HEK293 (cell line): ENCODE measurements at regions not wholly inside any gene's neighbourhood (a gene's known extent, or its start where the extent isn't known, plus 50 kb on each side); places are given as distances from the start of the nearest gene placed in this dataset.

Source experiments
- CTCF ChIA-PET: fragments of 350-600 bp; formaldehyde crosslinking; extraction: SDS; loops from one replicate; lab custom pipeline; 2021; ENCODE audit warnings: antibody characterized with exemption; lab: Yijun Ruan, JAX
- POLR2A ChIA-PET: fragments of 300-600 bp; formaldehyde crosslinking; extraction: SDS; loops from one replicate; lab custom pipeline; 2020; ENCODE audit warnings: antibody characterized with exemption, inconsistent platforms; lab: Yijun Ruan, JAX
- H3K27ac ChIP-seq: fragments of 200-500 bp; sonication (Bioruptor generic); 2 replicates; pipeline ENCODE4 v1.5.1; 2014; ENCODE audit warnings: low read depth, low read length, control low read depth, inconsistent platforms; ENCODE audit errors: extremely low read depth
- H3K36me3 ChIP-seq, 2 experiments: fragments of 200-500 bp in 1 of 2; sonication (Bioruptor generic) in 1 of 2; 1 replicate in 1 of 2; 2 replicates in 1 of 2; pipeline ENCODE4 v1.5.1; 2014 to 2017; ENCODE audit warnings: inconsistent platforms in 2 of 2, low read length in 2 of 2; ENCODE audit not compliant: control insufficient read depth in 2 of 2, insufficient read depth in 1 of 2
- H3K4me1 ChIP-seq: fragments of 200-500 bp; sonication (Bioruptor generic); 2 replicates; pipeline ENCODE4 v1.5.1; 2014; ENCODE audit warnings: mild to moderate bottlenecking, low read length, inconsistent platforms; ENCODE audit not compliant: control insufficient read depth, insufficient read depth
- H3K4me3 ChIP-seq: 2 replicates; pipeline ENCODE4 v1.5.1; 2011; ENCODE audit warnings: low read depth, mild to moderate bottlenecking, control low read depth, low read length, moderate library complexity
- H3K9me3 ChIP-seq: fragments of 200-500 bp; sonication (Bioruptor generic); 2 replicates; pipeline ENCODE4 v1.5.1; 2014; ENCODE audit warnings: low read depth, low read length, inconsistent platforms; ENCODE audit not compliant: control insufficient read depth, insufficient read depth
- GLI2 ChIP-seq: fragments of 450-650 bp; formaldehyde crosslinking; IDR thresholded peaks from 2 replicates; pipeline ENCODE4; 2017; ENCODE audit warnings: missing biosample characterization, missing genetic modification characterization, low read depth, borderline replicate concordance
- HOXA7 ChIP-seq: sonication (generic); formaldehyde crosslinking; IDR thresholded peaks from 2 replicates; pipeline ENCODE4 v1.8.1; 2022; ENCODE audit warnings: missing genetic modification reagents, borderline replicate concordance
- OVOL3 ChIP-seq: fragments of 450-650 bp; formaldehyde crosslinking; IDR thresholded peaks from 2 replicates; pipeline ENCODE4 v1.5.1; 2016; ENCODE audit warnings: missing biosample characterization, missing genetic modification characterization
- SALL2 ChIP-seq: fragments of 450-650 bp; formaldehyde crosslinking; IDR thresholded peaks from 2 replicates; pipeline ENCODE4 v1.5.0; 2017; ENCODE audit warnings: missing biosample characterization, mild to moderate bottlenecking, missing genetic modification characterization, borderline replicate concordance
- SETDB1 ChIP-seq: IDR thresholded peaks from one replicate; pipeline ENCODE4 v1.6.1; 2017; ENCODE audit warnings: mild to moderate bottlenecking, low read length, moderate library complexity, mixed read lengths; ENCODE audit not compliant: insufficient read length
- ZNF140 ChIP-seq: fragments of 450-650 bp; formaldehyde crosslinking; IDR thresholded peaks from 2 replicates; pipeline ENCODE4 v1.5.1; 2016; ENCODE audit warnings: missing biosample characterization, missing genetic modification characterization
- ZNF24 ChIP-seq: fragments of 450-650 bp; formaldehyde crosslinking; IDR thresholded peaks from 2 replicates; pipeline ENCODE4 v1.5.1; 2016; ENCODE audit warnings: missing biosample characterization, missing genetic modification characterization
- ZNF677 ChIP-seq: fragments of 450-650 bp; IDR thresholded peaks from 2 replicates; pipeline ENCODE4 v1.5.0; 2018; ENCODE audit warnings: missing biosample characterization, mild to moderate bottlenecking, missing genetic modification characterization, moderate library complexity
- TF ChIP-seq, protein P1 (sequence below): fragments of 450-650 bp; formaldehyde crosslinking; conservative IDR thresholded peaks from 2 replicates; pipeline ENCODE4 v1.5.1; 2016; ENCODE audit warnings: low read depth, missing biosample characterization, missing genetic modification characterization
- TF ChIP-seq, protein P2 (sequence below): fragments of 450-650 bp; formaldehyde crosslinking; IDR thresholded peaks from 2 replicates; pipeline ENCODE4 v1.5.1; 2016; ENCODE audit warnings: missing biosample characterization, missing genetic modification characterization
- TF ChIP-seq, protein P3 (sequence below): fragments of 450-650 bp; formaldehyde crosslinking; optimal IDR thresholded peaks from 2 replicates; pipeline ENCODE3; 2016; ENCODE audit warnings: missing biosample characterization, mild to moderate bottlenecking, missing genetic modification characterization
- TF ChIP-seq, protein P4 (sequence below): fragments of 450-650 bp; formaldehyde crosslinking; IDR thresholded peaks from 2 replicates; pipeline ENCODE4 v1.5.1; 2016; ENCODE audit warnings: missing biosample characterization, missing genetic modification characterization
- TF ChIP-seq, protein P5 (sequence below): fragments of 450-650 bp; formaldehyde crosslinking; IDR thresholded peaks from 2 replicates; pipeline ENCODE4 v1.5.1; 2017; ENCODE audit warnings: missing biosample characterization, missing genetic modification characterization
- TF ChIP-seq, protein P6 (sequence below): fragments of 450-650 bp; formaldehyde crosslinking; IDR thresholded peaks from 2 replicates; pipeline ENCODE4 v1.5.1; 2016; ENCODE audit warnings: missing biosample characterization, missing genetic modification characterization
- TF ChIP-seq, protein P7 (sequence below): fragments of 450-650 bp; formaldehyde crosslinking; IDR thresholded peaks from 2 replicates; pipeline ENCODE4 v1.5.1; 2016; ENCODE audit warnings: missing biosample characterization, missing genetic modification characterization

DNA sequence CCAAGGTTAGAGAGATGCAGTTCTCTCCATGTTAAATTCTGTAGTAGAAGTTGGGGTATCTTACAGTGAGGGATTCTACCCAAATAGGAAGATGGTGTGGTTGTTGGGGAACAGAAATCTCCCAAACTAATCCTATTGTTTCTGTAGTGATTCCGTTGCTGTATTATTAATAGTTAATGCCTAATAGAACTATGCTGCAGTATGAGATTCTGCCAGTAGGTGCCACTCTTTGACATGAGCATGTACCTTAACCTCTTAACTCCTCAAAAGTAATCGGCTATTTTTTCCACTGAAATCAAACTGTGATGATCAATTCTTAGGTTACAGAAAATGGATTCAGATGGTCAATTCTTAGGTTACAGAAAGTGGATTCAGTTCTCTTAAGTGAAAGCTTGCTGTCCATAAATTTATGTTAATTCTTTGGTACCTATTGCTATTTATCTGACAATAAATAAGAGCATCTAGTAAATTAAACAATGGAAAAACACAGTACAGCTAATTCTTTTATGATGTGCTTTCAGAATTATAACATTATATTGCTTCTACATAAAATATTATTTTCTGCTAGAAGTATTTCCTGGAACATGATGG lies 97.9 kb upstream of the DLX2 start:
- H3K4me3 ChIP-seq, result no peak overlapping the region
- no peaks in the 10 kb centered on the region for H3K9me3 ChIP-seq
- CTCF ChIA-PET, result interaction anchor here (1.0 to 1.8 kb wide), 3 partner anchors 9 to 266 kb away, joined by 3 to 9 read pairs (median 3); no protein-coding TSS in a partner anchor
- TF ChIP-seq, protein P1, sequence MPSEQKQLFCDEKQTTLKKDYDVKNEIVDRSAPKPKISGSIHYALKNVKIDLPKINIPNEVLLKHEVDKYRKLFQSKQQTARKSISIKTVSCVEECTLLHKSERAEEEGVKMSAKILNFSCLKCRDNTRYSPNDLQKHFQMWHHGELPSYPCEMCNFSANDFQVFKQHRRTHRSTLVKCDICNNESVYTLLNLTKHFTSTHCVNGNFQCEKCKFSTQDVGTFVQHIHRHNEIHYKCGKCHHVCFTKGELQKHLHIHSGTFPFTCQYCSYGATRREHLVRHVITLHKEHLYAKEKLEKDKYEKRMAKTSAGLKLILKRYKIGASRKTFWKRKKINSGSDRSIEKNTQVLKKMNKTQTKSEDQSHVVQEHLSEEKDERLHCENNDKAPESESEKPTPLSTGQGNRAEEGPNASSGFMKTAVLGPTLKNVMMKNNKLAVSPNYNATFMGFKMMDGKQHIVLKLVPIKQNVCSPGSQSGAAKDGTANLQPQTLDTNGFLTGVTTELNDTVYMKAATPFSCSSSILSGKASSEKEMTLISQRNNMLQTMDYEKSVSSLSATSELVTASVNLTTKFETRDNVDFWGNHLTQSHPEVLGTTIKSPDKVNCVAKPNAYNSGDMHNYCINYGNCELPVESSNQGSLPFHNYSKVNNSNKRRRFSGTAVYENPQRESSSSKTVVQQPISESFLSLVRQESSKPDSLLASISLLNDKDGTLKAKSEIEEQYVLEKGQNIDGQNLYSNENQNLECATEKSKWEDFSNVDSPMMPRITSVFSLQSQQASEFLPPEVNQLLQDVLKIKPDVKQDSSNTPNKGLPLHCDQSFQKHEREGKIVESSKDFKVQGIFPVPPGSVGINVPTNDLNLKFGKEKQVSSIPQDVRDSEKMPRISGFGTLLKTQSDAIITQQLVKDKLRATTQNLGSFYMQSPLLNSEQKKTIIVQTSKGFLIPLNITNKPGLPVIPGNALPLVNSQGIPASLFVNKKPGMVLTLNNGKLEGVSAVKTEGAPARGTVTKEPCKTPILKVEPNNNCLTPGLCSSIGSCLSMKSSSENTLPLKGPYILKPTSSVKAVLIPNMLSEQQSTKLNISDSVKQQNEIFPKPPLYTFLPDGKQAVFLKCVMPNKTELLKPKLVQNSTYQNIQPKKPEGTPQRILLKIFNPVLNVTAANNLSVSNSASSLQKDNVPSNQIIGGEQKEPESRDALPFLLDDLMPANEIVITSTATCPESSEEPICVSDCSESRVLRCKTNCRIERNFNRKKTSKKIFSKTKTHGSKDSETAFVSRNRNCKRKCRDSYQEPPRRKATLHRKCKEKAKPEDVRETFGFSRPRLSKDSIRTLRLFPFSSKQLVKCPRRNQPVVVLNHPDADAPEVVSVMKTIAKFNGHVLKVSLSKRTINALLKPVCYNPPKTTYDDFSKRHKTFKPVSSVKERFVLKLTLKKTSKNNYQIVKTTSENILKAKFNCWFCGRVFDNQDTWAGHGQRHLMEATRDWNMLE (tag by site-specific recombination), result no peak
- TF ChIP-seq SETDB1 (peak; percentile 89), SALL2 (tag by site-specific recombination) (no peak), OVOL3 (tag by site-specific recombination) (no peak)
- TF ChIP-seq, all 188 proteins: peak for 1
- no peaks in the 10 kb centered on the region for H3K4me1 ChIP-seq
- no peaks in the 10 kb centered on the region for H3K36me3 ChIP-seq
- H3K27ac ChIP-seq, result no peak overlapping the region
- POLR2A ChIA-PET, result no interaction called here

DNA sequence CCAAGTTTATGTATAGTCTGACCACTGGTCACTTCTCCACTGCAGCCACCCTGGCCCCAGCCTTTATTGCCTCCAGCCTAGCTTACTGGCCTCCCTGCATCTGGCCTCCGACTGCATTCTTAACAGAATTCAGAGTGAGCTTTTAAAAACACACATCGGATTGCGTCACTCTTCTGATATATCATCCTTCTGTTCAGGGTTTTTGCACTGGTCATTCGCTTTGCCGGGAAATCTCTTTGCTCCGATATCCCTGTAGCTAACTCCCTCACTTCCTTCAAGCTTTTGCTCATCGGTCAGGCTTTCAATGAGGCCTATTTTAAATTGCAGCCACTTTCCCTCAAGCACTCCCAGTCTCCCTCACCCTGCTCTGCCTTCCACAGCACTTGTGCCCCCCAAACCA lies 101.6 kb upstream of the DLX2 start:
- CTCF ChIA-PET, result interaction anchor here (2.5 kb wide), 1 partner anchor 258 kb away, joined by 9 read pairs; no protein-coding TSS in a partner anchor
- no peaks in the 10 kb centered on the region for H3K36me3 ChIP-seq
- TF ChIP-seq HOXA7 (no peak), GLI2 (tag by site-specific recombination) (no peak), ZNF140 (tag by site-specific recombination) (no peak), ZNF24 (tag by site-specific recombination) (no peak), ZNF677 (no peak)
- TF ChIP-seq, protein P2, sequence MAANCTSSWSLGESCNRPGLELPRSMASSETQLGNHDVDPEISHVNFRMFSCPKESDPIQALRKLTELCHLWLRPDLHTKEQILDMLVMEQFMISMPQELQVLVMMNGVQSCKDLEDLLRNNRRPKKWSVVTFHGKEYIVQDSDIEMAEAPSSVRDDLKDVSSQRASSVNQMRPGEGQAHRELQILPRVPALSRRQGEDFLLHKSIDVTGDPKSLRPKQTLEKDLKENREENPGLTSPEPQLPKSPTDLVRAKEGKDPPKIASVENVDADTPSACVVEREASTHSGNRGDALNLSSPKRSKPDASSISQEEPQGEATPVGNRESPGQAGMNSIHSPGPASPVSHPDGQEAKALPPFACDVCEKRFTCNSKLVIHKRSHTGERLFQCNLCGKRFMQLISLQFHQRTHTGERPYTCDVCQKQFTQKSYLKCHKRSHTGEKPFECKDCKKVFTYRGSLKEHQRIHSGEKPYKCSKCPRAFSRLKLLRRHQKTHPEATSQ (tag by site-specific recombination), result no peak
- TF ChIP-seq, protein P3, sequence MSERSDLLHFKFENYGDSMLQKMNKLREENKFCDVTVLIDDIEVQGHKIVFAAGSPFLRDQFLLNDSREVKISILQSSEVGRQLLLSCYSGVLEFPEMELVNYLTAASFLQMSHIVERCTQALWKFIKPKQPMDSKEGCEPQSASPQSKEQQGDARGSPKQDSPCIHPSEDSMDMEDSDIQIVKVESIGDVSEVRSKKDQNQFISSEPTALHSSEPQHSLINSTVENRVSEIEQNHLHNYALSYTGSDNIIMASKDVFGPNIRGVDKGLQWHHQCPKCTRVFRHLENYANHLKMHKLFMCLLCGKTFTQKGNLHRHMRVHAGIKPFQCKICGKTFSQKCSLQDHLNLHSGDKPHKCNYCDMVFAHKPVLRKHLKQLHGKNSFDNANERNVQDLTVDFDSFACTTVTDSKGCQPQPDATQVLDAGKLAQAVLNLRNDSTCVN (tag by site-specific recombination), result no peak
- TF ChIP-seq, protein P4, sequence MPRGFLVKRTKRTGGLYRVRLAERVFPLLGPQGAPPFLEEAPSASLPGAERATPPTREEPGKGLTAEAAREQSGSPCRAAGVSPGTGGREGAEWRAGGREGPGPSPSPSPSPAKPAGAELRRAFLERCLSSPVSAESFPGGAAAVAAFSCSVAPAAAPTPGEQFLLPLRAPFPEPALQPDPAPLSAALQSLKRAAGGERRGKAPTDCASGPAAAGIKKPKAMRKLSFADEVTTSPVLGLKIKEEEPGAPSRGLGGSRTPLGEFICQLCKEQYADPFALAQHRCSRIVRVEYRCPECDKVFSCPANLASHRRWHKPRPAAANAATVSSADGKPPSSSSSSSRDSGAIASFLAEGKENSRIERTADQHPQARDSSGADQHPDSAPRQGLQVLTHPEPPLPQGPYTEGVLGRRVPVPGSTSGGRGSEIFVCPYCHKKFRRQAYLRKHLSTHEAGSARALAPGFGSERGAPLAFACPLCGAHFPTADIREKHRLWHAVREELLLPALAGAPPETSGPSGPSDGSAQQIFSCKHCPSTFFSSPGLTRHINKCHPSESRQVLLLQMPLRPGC, result no peak
- TF ChIP-seq, protein P5, sequence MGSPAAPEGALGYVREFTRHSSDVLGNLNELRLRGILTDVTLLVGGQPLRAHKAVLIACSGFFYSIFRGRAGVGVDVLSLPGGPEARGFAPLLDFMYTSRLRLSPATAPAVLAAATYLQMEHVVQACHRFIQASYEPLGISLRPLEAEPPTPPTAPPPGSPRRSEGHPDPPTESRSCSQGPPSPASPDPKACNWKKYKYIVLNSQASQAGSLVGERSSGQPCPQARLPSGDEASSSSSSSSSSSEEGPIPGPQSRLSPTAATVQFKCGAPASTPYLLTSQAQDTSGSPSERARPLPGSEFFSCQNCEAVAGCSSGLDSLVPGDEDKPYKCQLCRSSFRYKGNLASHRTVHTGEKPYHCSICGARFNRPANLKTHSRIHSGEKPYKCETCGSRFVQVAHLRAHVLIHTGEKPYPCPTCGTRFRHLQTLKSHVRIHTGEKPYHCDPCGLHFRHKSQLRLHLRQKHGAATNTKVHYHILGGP (tag by site-specific recombination), result no peak
- TF ChIP-seq, protein P6, sequence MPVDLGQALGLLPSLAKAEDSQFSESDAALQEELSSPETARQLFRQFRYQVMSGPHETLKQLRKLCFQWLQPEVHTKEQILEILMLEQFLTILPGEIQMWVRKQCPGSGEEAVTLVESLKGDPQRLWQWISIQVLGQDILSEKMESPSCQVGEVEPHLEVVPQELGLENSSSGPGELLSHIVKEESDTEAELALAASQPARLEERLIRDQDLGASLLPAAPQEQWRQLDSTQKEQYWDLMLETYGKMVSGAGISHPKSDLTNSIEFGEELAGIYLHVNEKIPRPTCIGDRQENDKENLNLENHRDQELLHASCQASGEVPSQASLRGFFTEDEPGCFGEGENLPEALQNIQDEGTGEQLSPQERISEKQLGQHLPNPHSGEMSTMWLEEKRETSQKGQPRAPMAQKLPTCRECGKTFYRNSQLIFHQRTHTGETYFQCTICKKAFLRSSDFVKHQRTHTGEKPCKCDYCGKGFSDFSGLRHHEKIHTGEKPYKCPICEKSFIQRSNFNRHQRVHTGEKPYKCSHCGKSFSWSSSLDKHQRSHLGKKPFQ (tag by site-specific recombination), result no peak
- TF ChIP-seq, protein P7, sequence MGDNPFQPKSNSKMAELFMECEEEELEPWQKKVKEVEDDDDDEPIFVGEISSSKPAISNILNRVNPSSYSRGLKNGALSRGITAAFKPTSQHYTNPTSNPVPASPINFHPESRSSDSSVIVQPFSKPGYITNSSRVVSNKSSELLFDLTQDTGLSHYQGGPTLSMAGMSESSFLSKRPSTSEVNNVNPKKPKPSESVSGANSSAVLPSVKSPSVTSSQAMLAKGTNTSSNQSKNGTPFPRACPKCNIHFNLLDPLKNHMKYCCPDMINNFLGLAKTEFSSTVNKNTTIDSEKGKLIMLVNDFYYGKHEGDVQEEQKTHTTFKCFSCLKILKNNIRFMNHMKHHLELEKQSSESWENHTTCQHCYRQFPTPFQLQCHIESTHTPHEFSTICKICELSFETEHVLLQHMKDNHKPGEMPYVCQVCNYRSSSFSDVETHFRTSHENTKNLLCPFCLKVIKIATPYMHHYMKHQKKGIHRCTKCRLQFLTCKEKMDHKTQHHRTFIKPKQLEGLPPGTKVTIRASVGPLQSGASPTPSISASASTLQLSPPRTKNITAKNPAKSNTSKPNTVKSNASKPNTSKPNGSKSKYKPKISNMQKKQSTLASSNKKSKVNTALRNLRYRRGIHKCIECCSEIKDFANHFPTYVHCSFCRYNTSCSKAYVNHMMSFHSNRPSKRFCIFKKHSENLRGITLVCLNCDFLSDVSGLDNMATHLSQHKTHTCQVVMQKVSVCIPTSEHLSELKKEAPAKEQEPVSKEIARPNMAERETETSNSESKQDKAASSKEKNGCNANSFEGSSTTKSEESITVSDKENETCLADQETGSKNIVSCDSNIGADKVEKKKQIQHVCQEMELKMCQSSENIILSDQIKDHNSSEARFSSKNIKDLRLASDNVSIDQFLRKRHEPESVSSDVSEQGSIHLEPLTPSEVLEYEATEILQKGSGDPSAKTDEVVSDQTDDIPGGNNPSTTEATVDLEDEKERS, result no peak

More for the DNA sequence above, 101.6 kb upstream of the DLX2 start:
- H3K4me1 ChIP-seq, result no peaks in the 10 kb centered on the region
- POLR2A ChIA-PET, result no interaction called here
- H3K9me3 ChIP-seq, result no peaks in the 10 kb centered on the region
- no peak overlapping the region for H3K27ac ChIP-seq
- H3K4me3 ChIP-seq, result no peak overlapping the region
